PC-3 (cell line): ENCODE measurements at regions not wholly inside any gene's neighbourhood (a gene's known extent, or its start where the extent isn't known, plus 50 kb on each side); places are given as distances from the start of the nearest gene placed in this dataset.

Experiments
- CTCF ChIP-seq: fragments of 300-600 bp; sonication (generic); conservative IDR thresholded peaks from 2 replicates; pipeline ENCODE4 v1.5.1; 2017; ENCODE audit warnings: antibody characterized with exemption, low read depth, mild to moderate bottlenecking, low read length
- EZH2 ChIP-seq: fragments of 300-600 bp; sonication (generic); IDR thresholded peaks from one replicate; pipeline ENCODE4 v1.6.1; 2017; ENCODE audit warnings: antibody characterized with exemption, mild to moderate bottlenecking, low read length; ENCODE audit not compliant: unreplicated experiment
- EZH2phosphoT487 ChIP-seq: fragments of 300-600 bp; sonication (generic); IDR thresholded peaks from 2 replicates; pipeline ENCODE4 v1.6.1; 2018; ENCODE audit warnings: mild to moderate bottlenecking, antibody characterized with exemption, low read length, borderline replicate concordance

- no peak for TF ChIP-seq EZH2phosphoT487
- TF ChIP-seq CTCF = no peak
- TF ChIP-seq EZH2 = no peak
Measured at GRCh38 chr16:47979616-47980182, 176.1 kb downstream of the ABCC12 start.
